ENCODE measurements at regions not wholly inside any gene's neighbourhood (a gene's known extent, or its start where the extent isn't known, plus 50 kb on each side); places are given as distances from the start of the nearest gene placed in this dataset.

- no peak for DNase-seq (ENCODE audit: low spot score)
Measured at GRCh38 chr5:143870362-143870761, 58.4 kb downstream of the HMHB1 start.

GRCh38 chr5:143870871-143871632, 59.1 kb downstream of the HMHB1 start:
- no peak for DNase-seq (ENCODE audit: low spot score)

DNA sequence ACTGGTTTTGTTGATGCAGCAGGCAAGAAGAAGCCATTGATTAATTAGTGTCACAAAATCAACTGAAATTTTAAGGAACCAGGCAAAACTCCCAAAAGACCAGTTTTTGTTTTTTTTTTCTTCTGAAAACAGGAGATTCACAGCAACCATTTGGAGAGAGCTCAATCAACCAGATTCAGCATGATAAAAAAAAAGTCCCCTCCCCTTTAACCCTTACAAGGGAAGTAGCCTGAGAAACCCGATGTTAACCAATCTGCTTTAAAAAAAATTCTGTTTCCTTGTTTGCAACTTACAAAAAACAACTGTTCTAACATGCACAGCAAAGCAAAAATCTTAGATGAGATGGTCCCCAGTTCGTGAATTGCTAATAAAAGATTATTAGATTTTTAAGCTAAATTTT, 59.7 kb downstream of the HMHB1 start:
- DNase-seq (ENCODE audit: low spot score): no peak

GRCh38 chr5:143874312-143874711, 62.4 kb downstream of the HMHB1 start:
- DNase-seq (ENCODE audit: low spot score): peak; percentile 28

DNA sequence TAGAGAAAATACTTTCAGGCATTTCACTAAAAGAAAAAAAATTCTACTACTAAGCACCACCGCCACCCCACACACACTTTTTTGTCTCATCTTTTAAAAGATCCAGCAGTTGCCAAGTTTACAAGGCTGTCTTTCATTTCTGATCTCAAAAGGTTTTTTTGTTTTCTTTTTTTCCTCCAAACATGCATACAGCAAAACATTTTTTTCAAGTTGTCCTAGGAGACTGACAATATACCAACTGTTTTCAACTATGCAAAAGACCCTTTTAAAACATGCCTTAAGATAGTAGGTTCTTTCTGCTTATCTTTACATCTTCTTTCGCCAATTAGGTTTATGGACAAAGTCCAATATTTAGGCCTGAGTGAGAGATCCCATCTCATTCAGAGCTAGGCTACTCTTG, 65.2 kb downstream of the HMHB1 start:
- DNase-seq (ENCODE audit: low spot score): no peak

- DNase-seq (ENCODE audit: low spot score): no peak
Measured at GRCh38 chr5:143878430-143878829, 66.5 kb downstream of the HMHB1 start.

DNA sequence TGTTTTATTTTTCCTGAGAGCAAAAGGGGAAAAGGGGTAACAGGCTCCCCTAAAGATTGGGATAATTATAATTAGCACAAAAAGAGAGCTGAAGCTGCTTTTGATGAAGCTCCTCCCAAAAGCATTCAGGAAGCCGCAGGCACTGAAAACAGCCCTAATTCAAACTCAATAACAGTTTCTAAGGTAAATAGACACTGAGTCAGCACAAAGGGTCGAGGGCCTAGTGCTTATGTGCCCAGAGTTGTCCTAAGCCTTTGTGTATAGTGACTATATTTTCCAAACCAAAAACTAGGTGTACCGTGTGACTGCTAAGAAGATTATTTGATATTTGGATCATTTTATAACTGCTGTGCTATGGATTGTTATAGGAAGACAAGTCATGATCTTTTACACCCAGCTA, 67.7 kb downstream of the HMHB1 start:
- no peak for DNase-seq (ENCODE audit: low spot score)

DNA sequence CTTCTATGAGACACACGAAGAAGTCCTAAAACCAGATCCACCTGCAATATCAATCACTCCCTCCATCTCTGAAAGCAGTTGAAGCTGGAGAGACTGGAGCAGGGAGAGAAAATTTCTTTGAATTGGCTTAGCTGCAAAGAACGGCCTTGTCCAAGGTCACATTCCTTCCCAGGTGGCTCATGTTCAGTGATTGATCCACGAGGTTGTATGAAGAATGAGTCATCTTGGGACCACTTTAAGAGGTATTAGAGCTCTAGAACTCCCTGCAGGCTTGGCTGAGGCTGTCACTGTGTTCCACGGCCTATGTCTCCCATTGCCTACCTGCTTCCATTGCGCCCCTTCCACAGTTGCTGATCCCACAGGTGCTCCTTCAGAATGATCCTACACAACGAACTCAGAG, 68.2 kb downstream of the HMHB1 start:
- DNase-seq (ENCODE audit: low spot score): no peak

- no peak for DNase-seq (ENCODE audit: low spot score)
Measured at GRCh38 chr5:143882520-143882919, 70.6 kb downstream of the HMHB1 start.

DNA sequence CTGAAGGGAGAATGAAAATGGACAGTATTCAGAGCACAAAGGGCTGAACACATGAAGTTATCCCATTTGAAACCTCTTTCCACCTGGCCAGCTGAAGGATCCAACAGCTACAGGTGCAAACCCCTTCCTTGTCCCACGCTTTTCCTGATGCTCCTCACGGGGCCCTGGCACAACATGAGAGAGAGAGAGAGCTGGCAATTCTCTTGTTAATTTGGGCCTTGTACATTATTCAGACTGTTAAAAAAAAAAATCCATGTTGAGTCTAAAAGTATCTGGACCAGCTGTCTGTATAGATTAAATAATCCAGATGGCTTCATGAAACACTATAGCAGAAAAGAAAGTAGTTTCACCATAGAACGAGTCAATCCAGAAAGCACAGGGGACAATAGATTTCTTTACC, 74.1 kb downstream of the HMHB1 start:
- DNase-seq (ENCODE audit: low spot score): peak; percentile 19

GRCh38 chr5:143886651-143887638, 75.0 kb downstream of the HMHB1 start:
- DNase-seq (ENCODE audit: low spot score): peak; percentile 57

GRCh38 chr5:143887903-143888665, 76.1 kb downstream of the HMHB1 start:
- peak; percentile 71 for DNase-seq (ENCODE audit: low spot score)

GRCh38 chr5:143888912-143889311, 77.0 kb downstream of the HMHB1 start:
- DNase-seq (ENCODE audit: low spot score): no peak

DNA sequence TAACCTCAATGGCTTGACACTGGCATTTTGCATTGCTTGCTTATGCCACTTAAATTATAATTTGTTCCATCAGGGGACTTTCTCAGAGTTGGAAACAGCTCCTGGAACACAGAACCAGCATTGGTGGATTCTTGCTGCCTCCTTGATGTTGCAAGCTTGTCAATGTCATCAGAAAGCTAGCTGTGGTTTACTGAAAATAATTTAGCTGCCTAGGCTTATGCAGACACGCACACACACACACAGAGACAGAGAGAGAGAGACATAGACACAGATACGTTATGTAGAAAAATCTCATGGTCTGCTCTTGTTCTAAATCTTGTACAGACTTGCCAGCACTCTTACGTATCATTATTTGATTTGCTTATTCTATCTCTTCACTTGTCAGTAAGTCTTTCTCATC, 78.0 kb downstream of the HMHB1 start:
- DNase-seq (ENCODE audit: low spot score): peak; percentile 91

- peak; percentile 71 for DNase-seq (ENCODE audit: low spot score)
Measured at GRCh38 chr5:143890487-143890886, 78.5 kb downstream of the HMHB1 start.

DNA sequence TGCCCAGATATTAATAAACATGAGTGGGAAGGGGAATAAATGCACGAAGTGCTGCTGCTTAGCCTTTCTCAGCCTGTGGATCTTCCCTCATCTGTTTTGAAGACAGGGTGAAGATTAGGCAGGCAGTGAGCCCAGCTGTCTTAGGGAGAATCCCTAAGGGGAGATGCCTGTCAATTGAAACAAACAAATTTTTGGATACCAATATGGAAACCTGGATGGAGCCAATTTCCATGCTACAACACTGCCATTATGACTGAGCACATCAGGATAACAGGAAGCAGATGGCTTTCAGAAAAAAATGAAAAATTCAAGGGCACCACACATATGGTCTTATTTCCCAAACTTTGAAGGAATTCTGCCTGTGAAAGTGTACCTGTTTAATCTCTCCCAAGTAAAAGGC, 80.3 kb downstream of the HMHB1 start:
- DNase-seq (ENCODE audit: low spot score): peak; percentile 24

- DNase-seq (ENCODE audit: low spot score): no peak
Measured at GRCh38 chr5:143892908-143893307, 80.9 kb downstream of the HMHB1 start.

DNA sequence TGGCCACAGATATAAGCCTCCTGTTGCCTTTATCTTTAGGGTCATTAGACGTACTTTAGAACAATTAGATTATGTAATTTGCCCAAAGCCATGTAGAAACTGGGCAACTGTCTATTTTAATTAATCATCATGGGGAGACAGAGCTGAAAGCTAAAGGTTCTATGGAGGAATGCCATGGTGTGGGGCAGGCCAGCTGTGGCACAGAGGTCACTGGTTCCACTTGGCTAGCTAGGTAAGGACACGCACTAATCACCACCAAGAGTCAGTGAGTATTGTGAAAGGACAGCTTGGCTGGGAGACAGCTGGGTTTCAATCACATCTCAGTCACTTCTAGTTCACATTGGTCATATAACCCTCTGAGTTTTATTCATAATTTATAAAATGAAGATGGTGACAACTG, 81.7 kb downstream of the HMHB1 start:
- DNase-seq (ENCODE audit: low spot score): no peak

GRCh38 chr5:143896516-143896915, 84.6 kb downstream of the HMHB1 start:
- DNase-seq (ENCODE audit: low spot score): no peak

DNA sequence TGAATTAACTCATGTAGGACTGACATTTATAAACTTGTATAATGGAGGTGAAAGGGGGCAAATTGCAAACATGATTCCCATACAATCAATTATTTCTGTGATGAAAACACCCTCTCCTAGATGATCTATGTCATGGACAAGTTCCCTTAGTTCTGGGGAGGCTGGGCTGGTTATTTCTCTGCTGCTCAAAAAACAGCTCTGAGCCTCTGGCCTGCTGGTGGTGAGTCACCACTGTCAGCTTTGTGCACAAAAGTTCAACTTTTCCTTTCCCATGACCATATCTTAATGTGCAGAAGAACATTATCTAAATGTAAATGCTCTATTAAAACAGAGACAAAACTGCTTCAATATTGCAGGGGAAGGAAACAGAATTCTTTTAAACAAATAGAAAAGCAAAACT, 85.0 kb downstream of the HMHB1 start:
- peak; percentile 87 for DNase-seq (ENCODE audit: low spot score)

- no peak for DNase-seq (ENCODE audit: low spot score)
Measured at GRCh38 chr5:143898381-143898780, 86.4 kb downstream of the HMHB1 start.

All from umbilical cord (tissue), 1 donor.